NCI-H1105 (cell line): ENCODE measurements at regions not wholly inside any gene's neighbourhood (a gene's known extent, or its start where the extent isn't known, plus 50 kb on each side); places are given as distances from the start of the nearest gene placed in this dataset.

Experiments used
- DNase-seq: peaks from one replicate; lab custom pipeline; 2025; lab: John Stamatoyannopoulos, UW

- DNase-seq: no peak
These were observed 128.7 kb upstream of the GLI2 start for GRCh38 chr2:120606931-120607330.

GRCh38 chr2:120607506-120607905 is 128.2 kb upstream of the GLI2 start:
- no peak for DNase-seq

- DNase-seq: no peak
These were observed 127.7 kb upstream of the GLI2 start for GRCh38 chr2:120607996-120608395.

DNA sequence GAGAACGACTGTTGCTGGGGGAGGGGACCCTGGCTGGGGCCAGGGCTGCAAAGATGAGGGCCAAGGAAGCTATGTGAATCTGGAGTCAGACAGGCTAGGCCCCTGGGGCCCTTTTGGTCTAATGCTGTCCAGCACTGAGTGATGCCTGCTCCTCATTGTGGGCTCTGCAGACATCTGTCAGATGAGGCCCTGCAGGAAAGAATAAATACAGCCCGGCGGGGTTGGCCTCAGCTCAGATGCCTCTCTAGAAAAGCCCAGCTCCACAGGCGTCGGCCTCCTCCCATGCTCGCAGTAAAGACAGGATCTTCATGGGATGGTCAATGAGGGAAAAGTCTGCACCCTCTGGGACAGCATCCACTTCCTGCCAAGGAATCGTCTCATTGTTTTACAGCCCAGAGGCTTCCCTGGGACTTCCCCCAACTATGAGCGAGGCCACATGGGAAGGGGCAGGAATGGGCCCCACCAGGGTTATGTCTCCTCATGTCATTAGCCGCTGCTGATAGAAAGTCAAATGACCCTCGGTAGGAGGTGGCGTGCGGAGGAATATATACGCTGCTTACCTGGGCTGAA is 125.8 kb upstream of the GLI2 start:
- DNase-seq: no peak

DNA sequence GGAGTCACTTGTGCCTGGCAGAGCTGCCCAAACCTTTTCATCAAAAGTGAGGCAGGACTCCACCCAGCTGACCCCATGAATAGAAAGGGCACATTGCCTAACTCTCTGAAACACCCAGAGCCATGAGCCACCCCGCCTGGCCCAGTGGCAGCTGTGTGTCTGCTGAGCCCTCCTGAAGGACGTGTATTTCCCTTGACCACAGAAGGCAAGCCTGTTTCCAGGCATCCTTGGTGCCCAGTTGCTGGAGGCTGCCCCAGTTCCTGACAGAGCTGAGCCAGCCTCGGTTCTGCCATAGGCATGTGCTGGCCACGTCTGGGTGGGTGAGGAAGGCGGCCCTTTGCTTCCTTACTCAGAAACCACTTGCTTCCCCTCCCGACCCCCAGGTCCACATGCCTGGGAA is 124.7 kb upstream of the GLI2 start:
- no peak for DNase-seq

- DNase-seq: no peak
These were observed 123.7 kb upstream of the GLI2 start for GRCh38 chr2:120611961-120612360.

- DNase-seq: no peak
These were observed 123.2 kb upstream of the GLI2 start for GRCh38 chr2:120612471-120612870.

GRCh38 chr2:120612931-120613330 is 122.7 kb upstream of the GLI2 start:
- no peak for DNase-seq

GRCh38 chr2:120613742-120614571 is 121.7 kb upstream of the GLI2 start:
- DNase-seq: no peak

GRCh38 chr2:120614901-120615300 is 120.8 kb upstream of the GLI2 start:
- no peak for DNase-seq

DNA sequence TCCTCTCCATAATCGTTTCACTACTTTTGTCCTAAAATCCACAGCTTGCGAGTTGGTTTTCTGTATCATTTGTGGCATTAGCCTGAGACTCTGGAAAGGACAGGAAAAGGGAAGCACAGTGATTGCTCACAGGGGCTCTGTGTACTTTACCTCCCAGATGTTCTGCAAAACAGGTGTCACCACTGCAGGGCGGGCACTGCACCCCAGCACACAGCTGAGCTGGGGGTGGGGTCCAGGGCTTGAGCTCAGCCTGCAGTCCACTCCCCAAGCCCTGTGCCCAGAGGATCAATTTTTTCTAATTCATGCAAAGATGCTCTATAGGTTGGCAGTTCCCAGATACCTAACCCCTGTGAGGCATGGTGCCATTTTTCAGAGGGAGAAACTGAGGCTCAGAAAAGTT is 119.4 kb upstream of the GLI2 start:
- DNase-seq: no peak

DNA sequence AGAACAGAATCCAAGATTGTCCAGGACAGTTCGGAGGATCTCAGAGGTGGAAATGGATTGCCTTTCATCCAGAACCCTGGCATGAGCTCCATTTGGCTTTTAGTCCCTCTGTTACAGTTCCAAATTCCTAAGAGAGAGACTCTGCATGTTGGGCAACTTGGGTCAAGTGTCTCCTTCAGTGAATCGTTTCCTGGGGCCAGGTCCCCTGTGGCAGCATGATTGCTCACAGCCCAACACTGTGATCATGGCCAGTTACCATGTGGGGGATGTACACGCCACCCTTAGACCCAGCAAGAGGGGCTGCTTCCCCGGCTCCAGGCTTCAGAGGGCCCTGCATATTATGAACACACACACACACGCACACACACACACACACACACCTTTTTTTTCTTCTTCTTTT is 118.6 kb upstream of the GLI2 start:
- no peak for DNase-seq

DNA sequence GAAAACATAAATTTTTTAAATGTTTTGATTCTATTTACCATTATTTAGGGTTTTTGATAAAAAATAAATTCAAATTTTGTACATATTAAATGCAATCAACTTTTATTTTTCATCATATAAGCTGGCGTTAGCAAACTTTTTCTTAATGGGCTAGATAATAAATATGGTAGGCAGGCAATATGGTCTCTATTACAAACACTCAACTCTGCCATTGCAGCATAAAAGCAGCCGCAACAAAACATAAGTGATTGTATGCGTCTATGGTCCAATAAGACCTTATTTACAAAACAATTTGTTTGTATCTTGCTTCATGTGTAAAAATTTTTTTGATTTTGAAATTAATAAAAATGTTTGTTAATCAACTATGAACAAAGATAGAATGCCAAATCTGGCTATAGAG is 116.8 kb upstream of the GLI2 start:
- DNase-seq: no peak

GRCh38 chr2:120619579-120619978 is 116.1 kb upstream of the GLI2 start:
- no peak for DNase-seq

DNA sequence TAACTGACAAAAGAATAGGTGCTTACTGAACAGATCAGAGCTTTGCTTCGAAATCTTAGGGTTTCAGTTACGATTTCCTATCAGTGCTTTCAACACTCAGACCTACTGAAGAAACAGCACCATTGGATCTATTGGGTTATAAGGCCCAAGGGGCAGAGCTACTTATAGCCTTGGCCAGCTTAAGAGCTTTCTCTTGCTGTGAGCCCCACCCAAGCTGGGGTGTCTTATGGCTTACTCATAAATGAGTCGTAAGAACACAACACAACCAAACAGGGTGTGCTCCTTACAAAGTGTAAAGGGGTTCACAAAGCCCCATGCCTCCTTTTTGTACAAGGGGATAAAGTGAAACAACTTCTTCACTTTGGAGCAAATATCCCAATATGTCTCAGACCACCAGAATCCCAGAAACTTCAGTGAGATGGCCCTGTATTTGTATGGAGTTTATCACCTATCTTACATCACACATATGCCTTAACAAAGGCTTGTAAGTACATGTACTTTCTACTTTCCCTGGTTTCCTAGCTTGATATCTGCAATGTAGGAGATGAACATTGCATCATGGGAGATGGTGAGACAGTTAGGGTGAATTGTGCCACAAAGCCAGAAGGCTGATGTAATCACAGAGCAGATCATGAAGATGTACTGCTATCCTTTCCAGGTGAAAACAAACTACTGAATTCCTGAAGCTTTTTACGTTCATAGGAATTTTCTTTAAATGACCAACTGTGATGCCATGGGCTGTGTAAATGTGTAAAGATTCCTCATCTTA is 115.5 kb upstream of the GLI2 start:
- DNase-seq: no peak

DNA sequence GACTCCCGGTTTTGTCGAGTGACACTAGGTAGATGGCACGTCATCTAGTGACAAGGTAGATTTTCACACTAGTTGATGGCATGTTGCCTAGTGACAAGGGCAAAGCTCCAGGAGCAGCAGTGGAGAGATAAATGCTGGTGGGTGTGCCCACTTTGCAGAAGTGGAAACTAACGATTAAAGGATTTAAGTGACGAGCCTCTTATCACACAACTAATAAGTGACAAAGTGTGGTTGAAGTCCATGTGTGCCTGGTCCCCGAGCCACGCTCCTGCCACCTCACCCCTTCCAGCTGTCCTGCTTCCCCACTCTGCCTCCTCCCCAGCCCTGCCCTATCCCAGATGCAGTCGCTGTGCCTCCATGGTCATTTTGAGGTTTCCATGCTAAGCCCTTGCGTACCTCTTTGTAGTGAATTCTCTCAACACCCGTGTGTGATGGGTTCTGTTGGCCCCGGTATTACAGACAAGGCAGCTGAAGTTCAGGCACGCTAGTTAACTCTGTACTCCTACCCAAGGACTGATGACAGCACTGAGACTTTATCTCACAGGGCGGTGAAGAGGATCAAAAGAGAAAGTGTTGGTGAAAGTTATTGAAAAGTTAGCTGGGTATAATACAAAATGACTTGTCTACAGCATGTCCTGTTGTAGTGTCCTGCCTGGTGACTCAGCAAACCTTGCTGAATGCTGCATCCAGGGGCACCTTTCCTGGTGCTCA is 113.4 kb upstream of the GLI2 start:
- DNase-seq: no peak

DNA sequence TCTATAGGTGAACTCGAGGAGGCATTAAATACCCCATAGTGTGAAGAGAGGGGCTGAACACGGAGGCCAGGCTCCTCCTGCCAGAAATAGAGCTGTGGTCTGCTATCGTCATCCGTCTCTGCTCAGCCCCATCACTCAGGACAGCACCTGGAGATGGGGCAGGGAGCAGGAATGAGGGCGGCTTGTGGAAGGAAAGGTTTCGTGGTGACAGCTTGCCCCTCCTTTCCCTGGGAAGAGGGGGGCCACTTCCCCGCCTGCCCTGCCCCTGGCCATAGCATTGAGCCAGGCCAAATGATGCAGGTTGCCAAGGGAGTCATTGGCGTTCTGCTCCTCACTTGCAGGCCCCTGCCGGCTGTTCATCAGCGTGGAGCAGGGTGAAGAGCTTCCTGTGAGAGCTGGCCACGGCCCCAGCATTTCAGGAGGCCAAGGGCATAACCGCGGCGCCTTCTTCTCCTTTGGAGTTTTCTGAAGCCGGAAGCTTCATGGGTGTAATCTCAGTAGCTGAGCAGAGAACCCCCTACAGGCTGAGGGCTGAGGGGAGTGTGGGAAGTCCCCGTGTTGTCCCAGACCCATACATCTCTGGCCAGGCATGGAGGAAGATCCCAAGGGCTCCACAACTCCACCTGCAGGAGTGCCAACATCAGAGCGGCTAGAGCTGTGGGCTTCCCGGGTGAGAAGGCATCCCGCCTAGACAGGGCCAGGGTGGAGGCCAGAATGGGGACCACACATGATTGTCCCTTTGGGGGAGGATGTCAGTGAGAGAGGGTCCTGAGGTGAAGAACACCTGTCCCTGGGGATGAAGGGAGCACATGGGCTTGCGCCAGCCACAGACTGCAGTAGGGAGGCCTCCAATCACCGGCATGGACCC is 112.5 kb upstream of the GLI2 start:
- DNase-seq: no peak

DNA sequence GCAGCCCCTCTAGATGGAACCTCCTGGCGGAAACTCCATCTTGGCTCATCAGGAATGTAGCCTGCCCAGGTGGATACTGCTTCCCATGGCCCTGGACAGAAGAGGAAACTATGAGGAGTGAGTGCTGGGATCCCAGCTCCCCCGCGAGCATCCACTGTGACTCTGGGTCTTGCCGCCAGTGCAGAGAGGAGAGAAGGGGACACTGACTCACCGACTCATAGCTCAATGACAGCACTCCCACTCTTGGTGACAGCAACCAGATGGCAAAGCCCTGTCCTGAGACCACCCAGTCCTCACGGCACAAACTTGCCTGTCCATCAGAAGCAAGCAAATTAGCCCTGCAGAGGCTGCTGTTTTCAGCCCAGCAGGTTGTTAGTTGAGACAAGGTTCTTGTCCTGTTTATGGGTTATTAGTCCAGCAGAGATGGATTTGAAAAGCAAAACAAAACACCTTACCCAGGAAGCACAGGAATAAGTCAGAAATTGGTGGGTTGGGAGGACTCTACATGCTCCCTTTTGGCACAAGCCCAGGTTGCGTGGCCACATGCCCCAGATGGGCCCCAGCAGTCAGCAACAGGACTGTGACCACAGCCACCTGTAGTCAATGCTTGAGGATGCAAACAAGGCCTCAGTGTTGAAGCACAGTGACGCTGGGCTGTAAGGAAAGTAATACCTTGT is 111.5 kb upstream of the GLI2 start:
- no peak for DNase-seq

GRCh38 chr2:120624738-120625446 is 110.8 kb upstream of the GLI2 start:
- no peak for DNase-seq

DNA sequence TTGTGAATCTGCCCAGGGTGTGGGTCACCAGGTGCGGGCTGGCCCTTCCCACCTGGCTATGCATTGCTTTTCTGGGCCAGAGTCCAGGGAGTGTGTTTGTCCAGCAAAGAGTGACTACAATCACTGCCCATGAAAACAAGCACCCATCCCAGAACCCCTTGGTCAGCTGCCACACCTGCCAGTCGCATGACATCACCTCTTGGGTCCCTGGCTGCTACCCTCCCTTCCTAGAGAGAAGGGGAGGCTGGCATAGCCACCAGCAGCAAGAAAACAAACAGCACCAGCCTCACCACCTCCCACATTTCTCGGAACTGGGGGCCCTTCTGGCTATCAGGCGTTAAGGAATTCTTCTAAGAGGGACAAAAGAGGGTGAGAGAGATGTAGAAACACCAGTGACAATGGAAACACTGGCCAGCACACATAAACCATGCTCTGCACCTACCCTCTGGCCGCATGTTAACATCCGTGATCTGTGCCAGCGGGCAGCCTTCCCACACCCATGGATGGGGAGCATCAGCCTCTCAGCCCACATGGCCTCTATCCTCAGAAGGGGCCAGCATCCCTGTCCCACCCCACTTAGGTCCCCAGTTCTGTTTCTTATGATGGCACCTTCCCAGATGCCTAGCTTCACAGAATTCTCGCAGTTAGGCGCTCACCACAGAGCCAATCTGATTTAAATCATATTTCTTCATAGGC is 109.7 kb upstream of the GLI2 start:
- DNase-seq: no peak
